Keratinocyte (primary cell): ENCODE measurements at regions not wholly inside any gene's neighbourhood (a gene's known extent, or its start where the extent isn't known, plus 50 kb on each side); places are given as distances from the start of the nearest gene placed in this dataset.

Experiments
- EZH2 ChIP-seq: IDR thresholded peaks from one replicate; pipeline ENCODE4 v1.6.1; 2012; ENCODE audit warnings: inconsistent platforms, mild to moderate bottlenecking, low read length, moderate library complexity
- TF ChIP-seq, protein P1 (sequence below), 3 experiments: IDR thresholded peaks in 1 of 3; conservative IDR thresholded peaks in 1 of 3; optimal IDR thresholded peaks in 1 of 3; 2 replicates in 2 of 3; 3 replicates in 1 of 3; pipeline versions ENCODE3 to v1.5.1; 2011; ENCODE audit warnings: low read length in 3 of 3, mild to moderate bottlenecking in 3 of 3, moderate library complexity in 2 of 3, control low read depth in 1 of 3, inconsistent platforms in 1 of 3; ENCODE audit not compliant: insufficient read depth in 2 of 3; ENCODE audit errors: extremely low read depth in 1 of 3

DNA sequence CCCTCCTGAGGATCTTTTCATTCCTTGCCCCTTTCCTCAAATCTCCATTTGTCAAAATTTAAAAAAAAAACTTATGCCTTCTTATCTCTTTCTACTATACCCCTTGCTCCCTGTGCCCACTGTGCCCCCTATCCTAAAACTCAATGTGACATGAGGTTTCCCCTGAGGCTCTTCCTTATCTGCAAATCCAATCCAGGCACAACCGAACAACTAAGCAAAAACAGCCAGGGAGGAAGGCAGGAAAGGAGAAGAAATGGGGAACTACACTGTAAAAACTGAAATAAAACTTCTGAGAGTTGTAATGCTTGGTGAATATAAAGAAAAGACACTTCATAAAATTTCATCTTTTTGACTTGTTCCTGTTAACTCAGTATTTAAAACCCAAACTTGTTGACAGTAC, 54.2 kb downstream of the CRPPA start:
- TF ChIP-seq, protein P1, sequence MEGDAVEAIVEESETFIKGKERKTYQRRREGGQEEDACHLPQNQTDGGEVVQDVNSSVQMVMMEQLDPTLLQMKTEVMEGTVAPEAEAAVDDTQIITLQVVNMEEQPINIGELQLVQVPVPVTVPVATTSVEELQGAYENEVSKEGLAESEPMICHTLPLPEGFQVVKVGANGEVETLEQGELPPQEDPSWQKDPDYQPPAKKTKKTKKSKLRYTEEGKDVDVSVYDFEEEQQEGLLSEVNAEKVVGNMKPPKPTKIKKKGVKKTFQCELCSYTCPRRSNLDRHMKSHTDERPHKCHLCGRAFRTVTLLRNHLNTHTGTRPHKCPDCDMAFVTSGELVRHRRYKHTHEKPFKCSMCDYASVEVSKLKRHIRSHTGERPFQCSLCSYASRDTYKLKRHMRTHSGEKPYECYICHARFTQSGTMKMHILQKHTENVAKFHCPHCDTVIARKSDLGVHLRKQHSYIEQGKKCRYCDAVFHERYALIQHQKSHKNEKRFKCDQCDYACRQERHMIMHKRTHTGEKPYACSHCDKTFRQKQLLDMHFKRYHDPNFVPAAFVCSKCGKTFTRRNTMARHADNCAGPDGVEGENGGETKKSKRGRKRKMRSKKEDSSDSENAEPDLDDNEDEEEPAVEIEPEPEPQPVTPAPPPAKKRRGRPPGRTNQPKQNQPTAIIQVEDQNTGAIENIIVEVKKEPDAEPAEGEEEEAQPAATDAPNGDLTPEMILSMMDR (optimal IDR thresholded peaks at IDR 0.05 in 1 of 3, IDR thresholded peaks at IDR 0.05 in 1 of 3, conservative IDR thresholded peaks at IDR 0.05 in 1 of 3; ENCODE audit: extremely low read depth in 1 of 3, insufficient read depth in 2 of 3, low read length in 3 of 3) = no peak
- no peak for TF ChIP-seq EZH2
